ENCODE measurements at regions not wholly inside any gene's neighbourhood (a gene's known extent, or its start where the extent isn't known, plus 50 kb on each side); places are given as distances from the start of the nearest gene placed in this dataset.

DNA sequence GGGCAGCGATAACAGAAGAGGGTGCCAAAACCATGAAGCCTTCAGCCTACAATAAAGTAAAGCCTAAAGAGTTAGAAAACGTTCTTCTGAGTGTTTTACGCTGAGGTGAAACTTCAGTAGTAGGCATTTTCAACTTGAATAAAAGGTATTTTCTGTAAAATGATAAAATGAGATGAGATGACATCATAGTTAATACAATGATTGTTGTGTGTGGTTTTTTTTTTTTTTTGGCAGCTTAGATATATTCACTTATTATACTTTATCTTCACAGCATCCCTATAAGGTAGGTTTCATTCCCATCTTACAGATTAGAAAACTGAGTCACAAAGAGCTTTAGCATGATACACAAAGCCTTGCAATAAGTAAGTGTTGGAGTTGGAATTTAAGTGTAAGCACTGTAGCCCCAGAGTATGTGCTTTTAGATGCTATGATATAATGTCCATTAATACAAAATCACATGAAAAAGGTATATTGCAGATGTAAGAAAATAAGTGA lies 291.9 kb upstream of the GRM7 start:
- TF ChIP-seq, protein P1, sequence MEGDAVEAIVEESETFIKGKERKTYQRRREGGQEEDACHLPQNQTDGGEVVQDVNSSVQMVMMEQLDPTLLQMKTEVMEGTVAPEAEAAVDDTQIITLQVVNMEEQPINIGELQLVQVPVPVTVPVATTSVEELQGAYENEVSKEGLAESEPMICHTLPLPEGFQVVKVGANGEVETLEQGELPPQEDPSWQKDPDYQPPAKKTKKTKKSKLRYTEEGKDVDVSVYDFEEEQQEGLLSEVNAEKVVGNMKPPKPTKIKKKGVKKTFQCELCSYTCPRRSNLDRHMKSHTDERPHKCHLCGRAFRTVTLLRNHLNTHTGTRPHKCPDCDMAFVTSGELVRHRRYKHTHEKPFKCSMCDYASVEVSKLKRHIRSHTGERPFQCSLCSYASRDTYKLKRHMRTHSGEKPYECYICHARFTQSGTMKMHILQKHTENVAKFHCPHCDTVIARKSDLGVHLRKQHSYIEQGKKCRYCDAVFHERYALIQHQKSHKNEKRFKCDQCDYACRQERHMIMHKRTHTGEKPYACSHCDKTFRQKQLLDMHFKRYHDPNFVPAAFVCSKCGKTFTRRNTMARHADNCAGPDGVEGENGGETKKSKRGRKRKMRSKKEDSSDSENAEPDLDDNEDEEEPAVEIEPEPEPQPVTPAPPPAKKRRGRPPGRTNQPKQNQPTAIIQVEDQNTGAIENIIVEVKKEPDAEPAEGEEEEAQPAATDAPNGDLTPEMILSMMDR (IDR thresholded peaks at IDR 0.05), result no peak
- TF ChIP-seq EP300 (IDR thresholded peaks at IDR 0.05), result no peak
